ENCODE measurements at regions not wholly inside any gene's neighbourhood (a gene's known extent, or its start where the extent isn't known, plus 50 kb on each side); places are given as distances from the start of the nearest gene placed in this dataset.

GRCh38 chr5:2801577-2802525 is 50.4 kb upstream of the IRX2 start:
- 0 out of 2 replicates have a peak, but pooled peaks cover 3% of the 10 kb centered on the region for H3K4me1 Mint-ChIP-seq
- no peak overlapping the region for H3K4me3 Mint-ChIP-seq
- ChIA-PET POLR2A (no interaction called here), CTCF (no interaction called here)
- no peaks in the 10 kb centered on the region for H3K36me3 Mint-ChIP-seq
- no peaks in the 10 kb centered on the region for H3K9me3 Mint-ChIP-seq
- DNase-seq (ENCODE audit: low spot score) = no peak
- H3K27me3 Mint-ChIP-seq (ENCODE audit: low read depth) = no peaks in the 10 kb centered on the region
- no peak overlapping the region for H3K27ac Mint-ChIP-seq
- TF ChIP-seq MYBL2 (CRISPR knock-in tag; IDR thresholded peaks at IDR 0.05) (no peak), TEAD1 (CRISPR knock-in tag; IDR thresholded peaks at IDR 0.05) (no peak), MLX (CRISPR knock-in tag; IDR thresholded peaks at IDR 0.05) (no peak), NFE2L1 (CRISPR knock-in tag; IDR thresholded peaks at IDR 0.05) (no peak), SOX15 (CRISPR knock-in tag; IDR thresholded peaks at IDR 0.05) (no peak), GTF2I (CRISPR knock-in tag; conservative IDR thresholded peaks at IDR 0.05) (no peak), SP1 (CRISPR knock-in tag; conservative IDR thresholded peaks at IDR 0.05) (no peak), ZNF425 (CRISPR knock-in tag; conservative IDR thresholded peaks at IDR 0.05) (no peak)
- no peak for ATAC-seq

Data from WTC11 (cell line).